Hepatocyte (in vitro differentiated cells): ENCODE measurements at regions not wholly inside any gene's neighbourhood (a gene's known extent, or its start where the extent isn't known, plus 50 kb on each side); places are given as distances from the start of the nearest gene placed in this dataset.

Experiments
- DNase-seq: peaks from one replicate; pipeline ENCODE4 v3.0.0-alpha.2; 2016; ENCODE audit warnings: low spot score
- H2AFZ ChIP-seq: fragments of 200-600 bp; sonication (generic); 2 replicates; pipeline ENCODE4 v1.6.0; 2016; ENCODE audit warnings: antibody characterized with exemption, mild to moderate bottlenecking
- H3K27ac ChIP-seq: fragments of 200-600 bp; sonication (generic); 2 replicates; pipeline ENCODE4 v1.5.1; 2016; ENCODE audit warnings: mild to moderate bottlenecking
- H3K27me3 ChIP-seq: fragments of 200-600 bp; sonication (generic); 2 replicates; pipeline ENCODE4 v1.6.1; 2016
- H3K36me3 ChIP-seq: fragments of 200-600 bp; sonication (generic); replicated peaks from 2 replicates; pipeline ENCODE4 v1.5.1; 2016; ENCODE audit warnings: low read depth; ENCODE audit not compliant: insufficient read depth
- H3K4me1 ChIP-seq: fragments of 200-600 bp; sonication (generic); 2 replicates; pipeline ENCODE4 v1.5.1; 2016; ENCODE audit warnings: mild to moderate bottlenecking, moderate library complexity; ENCODE audit not compliant: insufficient read depth
- H3K4me2 ChIP-seq: fragments of 200-600 bp; sonication (generic); 2 replicates; pipeline ENCODE4 v1.6.0; 2016
- H3K4me3 ChIP-seq: fragments of 200-600 bp; sonication (generic); 2 replicates; pipeline ENCODE4 v1.5.1; 2016; ENCODE audit warnings: mild to moderate bottlenecking
- H3K79me2 ChIP-seq: fragments of 200-600 bp; sonication (generic); 2 replicates; pipeline ENCODE4 v1.6.0; 2017; ENCODE audit warnings: mild to moderate bottlenecking
- H3K9me2 ChIP-seq: fragments of 200-600 bp; sonication (generic); replicated peaks from 2 replicates; pipeline ENCODE4 v1.6.0; 2017; ENCODE audit warnings: mild to moderate bottlenecking; ENCODE audit not compliant: insufficient read depth
- H3K9me3 ChIP-seq: fragments of 200-600 bp; sonication (generic); 2 replicates; pipeline ENCODE4 v1.5.1; 2016; ENCODE audit warnings: low read depth, mild to moderate bottlenecking
- H4K20me1 ChIP-seq: fragments of 200-600 bp; sonication (generic); 2 replicates; pipeline ENCODE4 v1.6.0; 2016; ENCODE audit warnings: mild to moderate bottlenecking; ENCODE audit not compliant: insufficient read depth, poor library complexity, severe bottlenecking
- EZH2 ChIP-seq: fragments of 200-600 bp; sonication (generic); IDR thresholded peaks from 2 replicates; pipeline ENCODE4 v1.6.1; 2016; ENCODE audit warnings: antibody characterized with exemption, mild to moderate bottlenecking, borderline replicate concordance
- EZH2phosphoT487 ChIP-seq: fragments of 200-600 bp; sonication (generic); IDR thresholded peaks from one replicate; pipeline ENCODE4 v1.6.1; 2018; ENCODE audit warnings: antibody characterized with exemption, mild to moderate bottlenecking, low read depth, moderate library complexity; ENCODE audit not compliant: unreplicated experiment, severe bottlenecking
- WGBS: methylation state at CpG from one replicate; pipeline ENCODE4 v1.1.6; 2016; ENCODE audit warnings: low lambda C conversion rate; ENCODE audit errors: missing lambda C conversion rate; 5-methylcytosine and 5-hydroxymethylcytosine counted together
- TF ChIP-seq, protein P1 (sequence below): fragments of 200-600 bp; sonication (generic); IDR thresholded peaks from 2 replicates; pipeline ENCODE4 v1.5.1; 2016; ENCODE audit warnings: antibody characterized with exemption, mild to moderate bottlenecking; ENCODE audit not compliant: poor library complexity

DNA sequence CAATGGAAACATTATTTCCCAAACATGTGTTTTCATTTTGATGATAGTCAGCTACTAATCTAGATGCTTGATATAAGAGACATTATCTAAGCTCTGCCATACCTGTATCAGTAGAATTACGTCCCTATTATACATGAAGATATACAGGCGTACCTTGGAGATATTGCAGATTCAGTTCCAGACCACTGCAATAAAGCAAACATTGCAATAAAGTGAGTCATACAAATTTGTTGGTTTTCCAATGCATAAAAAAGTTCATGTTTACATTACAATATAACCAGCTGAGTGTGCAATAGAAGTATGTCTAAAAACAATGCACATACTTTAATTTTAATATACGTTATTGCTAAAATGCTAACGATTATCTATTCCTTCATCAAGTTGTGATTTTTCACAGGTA, 236.0 kb upstream of the ZNF717 start:
- TF ChIP-seq EZH2phosphoT487 (no peak), EZH2 (no peak)
- TF ChIP-seq, protein P1, sequence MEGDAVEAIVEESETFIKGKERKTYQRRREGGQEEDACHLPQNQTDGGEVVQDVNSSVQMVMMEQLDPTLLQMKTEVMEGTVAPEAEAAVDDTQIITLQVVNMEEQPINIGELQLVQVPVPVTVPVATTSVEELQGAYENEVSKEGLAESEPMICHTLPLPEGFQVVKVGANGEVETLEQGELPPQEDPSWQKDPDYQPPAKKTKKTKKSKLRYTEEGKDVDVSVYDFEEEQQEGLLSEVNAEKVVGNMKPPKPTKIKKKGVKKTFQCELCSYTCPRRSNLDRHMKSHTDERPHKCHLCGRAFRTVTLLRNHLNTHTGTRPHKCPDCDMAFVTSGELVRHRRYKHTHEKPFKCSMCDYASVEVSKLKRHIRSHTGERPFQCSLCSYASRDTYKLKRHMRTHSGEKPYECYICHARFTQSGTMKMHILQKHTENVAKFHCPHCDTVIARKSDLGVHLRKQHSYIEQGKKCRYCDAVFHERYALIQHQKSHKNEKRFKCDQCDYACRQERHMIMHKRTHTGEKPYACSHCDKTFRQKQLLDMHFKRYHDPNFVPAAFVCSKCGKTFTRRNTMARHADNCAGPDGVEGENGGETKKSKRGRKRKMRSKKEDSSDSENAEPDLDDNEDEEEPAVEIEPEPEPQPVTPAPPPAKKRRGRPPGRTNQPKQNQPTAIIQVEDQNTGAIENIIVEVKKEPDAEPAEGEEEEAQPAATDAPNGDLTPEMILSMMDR = no peak
- 73% methylated on average over 4 of the region's 4 CpGs for WGBS

DNA sequence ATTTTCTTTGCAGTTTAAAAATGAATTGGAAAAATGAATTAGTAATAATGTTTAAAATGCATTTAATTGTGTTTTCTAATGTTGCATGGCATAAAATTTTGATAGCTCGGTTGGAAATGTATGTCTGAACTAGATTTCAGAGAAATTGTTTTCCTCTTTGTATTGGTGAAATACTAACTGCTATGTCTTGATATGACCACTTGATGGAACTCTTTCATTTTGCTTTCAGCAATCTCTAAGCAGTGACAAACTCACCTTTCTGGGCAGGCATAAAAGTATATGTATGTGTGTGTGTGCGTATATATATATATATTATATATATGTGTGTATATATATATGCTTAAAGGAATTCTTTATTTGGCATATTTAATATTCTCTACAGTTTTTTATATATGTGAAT, 239.3 kb upstream of the ZNF717 start:
- no peaks in the 10 kb centered on the region for H3K4me1 ChIP-seq
- no peak overlapping the region for H3K4me2 ChIP-seq
- WGBS = 37% methylated on average over 2 of the region's 2 CpGs

More for the DNA sequence above, 236.0 kb upstream of the ZNF717 start:
- H3K4me1 ChIP-seq = no peaks in the 10 kb centered on the region
- DNase-seq = no peak
- H3K79me2 ChIP-seq = no peaks in the 10 kb centered on the region
- H3K27me3 ChIP-seq = no peaks in the 10 kb centered on the region
- no peaks in the 10 kb centered on the region for H4K20me1 ChIP-seq
- no peak overlapping the region for H3K4me3 ChIP-seq
- H3K9me3 ChIP-seq = no peaks in the 10 kb centered on the region
- H3K27ac ChIP-seq = no peak overlapping the region
- no peak overlapping the region for H3K4me2 ChIP-seq
- no peaks in the 10 kb centered on the region for H3K9me2 ChIP-seq
- H3K36me3 ChIP-seq = no peaks in the 10 kb centered on the region
- H2AFZ ChIP-seq = no peak overlapping the region

DNA sequence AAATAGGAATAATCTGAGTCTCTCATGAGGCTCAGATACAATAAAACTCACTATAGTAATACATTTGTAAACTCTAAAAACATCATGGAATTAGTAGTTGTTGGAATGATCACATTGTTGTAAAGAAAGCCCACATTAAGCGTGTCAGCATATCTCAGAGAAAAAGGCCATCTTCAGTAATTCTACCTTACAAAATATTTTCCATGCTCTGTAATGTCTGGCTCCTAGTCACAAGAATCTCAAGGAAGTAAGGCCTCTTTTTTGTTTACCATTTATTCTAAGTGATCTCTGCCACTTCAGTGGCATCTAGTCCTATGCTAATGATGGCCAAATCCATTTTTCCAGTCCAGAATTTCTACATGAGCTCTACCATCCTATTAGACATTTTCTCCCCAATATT, 240.2 kb upstream of the ZNF717 start:
- 88% methylated on average over 1 of the region's 1 CpG for WGBS
- no peak for TF ChIP-seq EZH2
- no peak for TF ChIP-seq EZH2phosphoT487
- TF ChIP-seq, protein P1 = no peak
- H3K9me3 ChIP-seq = no peaks in the 10 kb centered on the region
- DNase-seq = no peak
- no peak overlapping the region for H2AFZ ChIP-seq
- H3K27me3 ChIP-seq = no peaks in the 10 kb centered on the region
- H4K20me1 ChIP-seq = no peaks in the 10 kb centered on the region
- no peaks in the 10 kb centered on the region for H3K36me3 ChIP-seq
- no peaks in the 10 kb centered on the region for H3K79me2 ChIP-seq
- no peaks in the 10 kb centered on the region for H3K9me2 ChIP-seq
- H3K4me2 ChIP-seq = no peak overlapping the region
- H3K4me1 ChIP-seq = no peaks in the 10 kb centered on the region
- no peak overlapping the region for H3K27ac ChIP-seq
- H3K4me3 ChIP-seq = no peak overlapping the region

More for the DNA sequence above, 239.3 kb upstream of the ZNF717 start:
- Histone ChIP-seq H3K36me3 (no peaks in the 10 kb centered on the region), H3K79me2 (no peaks in the 10 kb centered on the region), H4K20me1 (no peaks in the 10 kb centered on the region), H3K9me3 (no peaks in the 10 kb centered on the region), H2AFZ (no peak overlapping the region), H3K27me3 (no peaks in the 10 kb centered on the region), H3K4me3 (no peak overlapping the region), H3K9me2 (no peaks in the 10 kb centered on the region), H3K27ac (no peak overlapping the region)
- TF ChIP-seq, protein P1 = peak; percentile 79
- TF ChIP-seq EZH2 = no peak
- DNase-seq = peak; percentile 22

DNA sequence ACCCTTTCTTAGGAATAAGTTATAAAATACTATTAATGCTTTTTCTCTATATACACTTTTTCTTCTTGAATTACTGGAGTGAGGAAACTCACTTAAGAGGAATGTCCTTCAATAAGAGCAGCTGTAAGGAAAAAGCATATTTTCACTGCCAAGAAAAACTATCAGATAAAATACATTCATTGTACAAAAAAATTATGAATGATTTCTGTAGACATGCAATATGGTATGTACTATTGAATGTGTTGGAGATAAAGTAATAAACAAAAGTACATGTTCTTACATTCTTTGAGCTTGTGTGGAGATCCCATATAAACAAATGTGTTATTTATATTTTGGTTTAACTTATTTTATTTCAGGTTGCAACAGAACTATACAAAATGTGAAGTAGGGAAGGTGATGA, 241.0 kb upstream of the ZNF717 start:
- no peaks in the 10 kb centered on the region for H3K9me2 ChIP-seq

More for the DNA sequence above, 241.0 kb upstream of the ZNF717 start:
- Histone ChIP-seq H3K4me2 (no peak overlapping the region), H2AFZ (no peak overlapping the region), H3K4me1 (no peaks in the 10 kb centered on the region), H3K27ac (no peak overlapping the region), H3K4me3 (no peak overlapping the region), H3K79me2 (no peaks in the 10 kb centered on the region), H4K20me1 (no peaks in the 10 kb centered on the region), H3K9me3 (no peaks in the 10 kb centered on the region), H3K36me3 (no peaks in the 10 kb centered on the region), H3K27me3 (no peaks in the 10 kb centered on the region)
- no peak for DNase-seq
- TF ChIP-seq EZH2phosphoT487 (no peak), EZH2 (no peak)
- TF ChIP-seq, protein P1 = no peak
